B cell (primary cell): ENCODE measurements at regions not wholly inside any gene's neighbourhood (a gene's known extent, or its start where the extent isn't known, plus 50 kb on each side); places are given as distances from the start of the nearest gene placed in this dataset.

Experiments used
- ATAC-seq: fragments of 200-7000 bp; cut with Tn5 transposase; one replicate; pipeline ENCODE4 v1.10.0; 2021; ENCODE audit warnings: low read depth, mild to moderate bottlenecking, moderate number of reproducible peaks, moderate library complexity
- CTCF ChIA-PET: fragments of 350-600 bp; sonication (Branson Sonifier 250); formaldehyde crosslinking; loops from one replicate; lab custom pipeline; 2021; ENCODE audit warnings: antibody characterized with exemption, inconsistent platforms; lab: Charles Lee
- POLR2A ChIA-PET: fragments of 350-600 bp; sonication (Branson Sonifier 250); formaldehyde crosslinking; loops from one replicate; lab custom pipeline; 2021; ENCODE audit warnings: antibody characterized with exemption; lab: Charles Lee
- DNase-seq: peaks from one replicate; pipeline ENCODE4 v3.0.0; 2013
- H2AFZ ChIP-seq: 2 replicates; pipeline ENCODE4 v1.6.1; 2012; ENCODE audit warnings: mild to moderate bottlenecking, low read depth, low read length; ENCODE audit not compliant: insufficient read depth, poor library complexity, severe bottlenecking
- H3K27ac ChIP-seq, 2 donors: 1 replicate in 1 of 2; 2 replicates in 1 of 2; pipeline ENCODE4 v1.5.1; 2012 to 2013; ENCODE audit warnings: low read length in 2 of 2, mild to moderate bottlenecking in 2 of 2, moderate library complexity in 1 of 2
- H3K27me3 ChIP-seq, 4 experiments: fragments of 200-600 bp in 1 of 4; sonication (generic) in 1 of 4; replicated peaks in 1 of 4; 1 replicate in 2 of 4; 2 replicates in 2 of 4; pipeline versions ENCODE4 v1.6.1 to v1.7.0; 2013 to 2016; ENCODE audit warnings: low read length in 3 of 4, mild to moderate bottlenecking in 2 of 4, mixed read lengths in 1 of 4, moderate library complexity in 1 of 4; ENCODE audit not compliant: insufficient read depth in 4 of 4, control insufficient read depth in 3 of 4; ENCODE audit errors: control extremely low read depth in 1 of 4
- H3K36me3 ChIP-seq, 2 experiments: replicated peaks in 1 of 2; 1 replicate in 1 of 2; 2 replicates in 1 of 2; pipeline versions ENCODE4 v1.6.1 to v1.7.1; 2013; ENCODE audit warnings: low read length in 1 of 2; ENCODE audit not compliant: insufficient read depth in 2 of 2, control insufficient read depth in 1 of 2; ENCODE audit errors: control extremely low read depth in 1 of 2, extremely low read depth in 1 of 2
- H3K4me1 ChIP-seq, 2 donors: fragments of 200-600 bp in 1 of 2; sonication (generic) in 1 of 2; 1 replicate in 1 of 2; 2 replicates in 1 of 2; pipeline versions ENCODE4 v1.5.1 to v1.6.1; 2013 to 2017; ENCODE audit warnings: low read length in 2 of 2; ENCODE audit not compliant: control insufficient read depth in 2 of 2, insufficient read depth in 2 of 2
- H3K4me2 ChIP-seq: replicated peaks from 2 replicates; pipeline ENCODE3; 2012; ENCODE audit warnings: mild to moderate bottlenecking, low read depth, low read length; ENCODE audit not compliant: poor library complexity, severe bottlenecking
- H3K4me3 ChIP-seq, 5 experiments: fragments of 200-600 bp in 1 of 5; sonication (generic) in 1 of 5; 1 replicate in 3 of 5; 2 replicates in 2 of 5; pipeline versions ENCODE4 v1.5.1 to v1.7.0; 2011 to 2016; ENCODE audit warnings: low read length in 4 of 5, mild to moderate bottlenecking in 4 of 5, low read depth in 2 of 5, control low read depth in 1 of 5, moderate library complexity in 1 of 5; ENCODE audit not compliant: insufficient read depth in 1 of 5; ENCODE audit errors: control extremely low read depth in 1 of 5, extremely low read depth in 1 of 5
- H3K79me2 ChIP-seq: fragments of 200-600 bp; sonication (generic); one replicate; pipeline ENCODE4 v1.6.0; 2016; ENCODE audit warnings: low read length; ENCODE audit not compliant: control insufficient read depth, insufficient read depth
- H3K9ac ChIP-seq: fragments of 200-600 bp; sonication (generic); 2 replicates; pipeline ENCODE4 v1.6.1; 2017; ENCODE audit warnings: mild to moderate bottlenecking, low read length, moderate library complexity
- H3K9me3 ChIP-seq, 3 donors: one replicate each; pipeline versions ENCODE4 v1.6.1 to v1.7.1; 2013; ENCODE audit warnings: low read length in 2 of 3; ENCODE audit not compliant: control insufficient read depth in 2 of 3, insufficient read depth in 1 of 3; ENCODE audit errors: control extremely low read depth in 1 of 3
- H4K20me1 ChIP-seq: 2 replicates; pipeline ENCODE4 v1.6.0; 2012; ENCODE audit warnings: mild to moderate bottlenecking, low read length; ENCODE audit not compliant: insufficient read depth, control insufficient read depth, poor library complexity, severe bottlenecking
- H3K27ac Mint-ChIP-seq: one replicate; pipeline ENCODE4 v1.8.0; 2021; ENCODE audit warnings: mixed read lengths
- H3K27me3 Mint-ChIP-seq: one replicate; pipeline ENCODE4 v1.8.0; 2021; ENCODE audit warnings: mixed read lengths
- H3K4me1 Mint-ChIP-seq: one replicate; pipeline ENCODE4 v1.8.0; 2021; ENCODE audit warnings: mixed read lengths
- H3K4me3 Mint-ChIP-seq: one replicate; pipeline ENCODE4 v1.8.0; 2021; ENCODE audit warnings: mixed read lengths
- H3K9me3 Mint-ChIP-seq: one replicate; pipeline ENCODE4 v1.8.0; 2022; ENCODE audit warnings: mixed read lengths; ENCODE audit not compliant: insufficient read depth
- EZH2 ChIP-seq: IDR thresholded peaks from 2 replicates; pipeline ENCODE4 v1.6.1; 2012; ENCODE audit warnings: borderline replicate concordance, low read depth, mild to moderate bottlenecking, moderate library complexity, low read length; ENCODE audit not compliant: insufficient read depth, poor library complexity, severe bottlenecking
- WGBS: methylation state at CpG from one replicate; pipeline ENCODE4 v1.1.5; 2013; ENCODE audit warnings: missing lambda C conversion rate; ENCODE audit not compliant: insufficient coverage; 5-methylcytosine and 5-hydroxymethylcytosine counted together
- intact Hi-C: fragments of 100-400 bp; cut with micrococcal nuclease; formaldehyde crosslinking; loops from one replicate; pipeline ENCODE4 v1.10.0; 2022
- TF ChIP-seq, protein P1 (sequence below): fragments of 200-600 bp; IDR thresholded peaks from one replicate; pipeline ENCODE4 v1.8.0; 2022; ENCODE audit warnings: antibody characterized with exemption, mild to moderate bottlenecking

DNA sequence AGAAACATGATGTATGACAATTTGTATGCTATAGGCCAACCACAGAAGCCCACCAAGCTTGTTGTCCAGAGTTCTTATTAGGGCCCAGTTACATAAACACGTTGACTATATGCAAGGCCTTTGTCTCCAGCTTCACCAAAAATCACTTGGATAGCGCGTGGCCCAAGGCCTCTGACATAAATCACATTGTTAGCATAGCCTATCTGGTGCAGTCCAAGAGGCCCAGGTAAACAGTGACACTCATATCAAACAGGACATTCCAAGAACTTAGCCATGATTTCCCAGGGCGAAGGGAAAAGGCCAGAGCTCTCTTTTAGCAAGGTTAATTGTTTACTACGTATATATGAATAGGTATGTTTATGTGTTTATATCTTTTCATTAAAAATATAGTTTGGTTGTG is 337.2 kb upstream of the CELF2 start:
- no peaks in the 10 kb centered on the region for H3K9me3 ChIP-seq
- peaks cover 9% of the 10 kb centered on the region for H3K27me3 Mint-ChIP-seq
- H3K4me1 ChIP-seq, result no peaks in the 10 kb centered on the region
- no peak overlapping the region for H3K27ac ChIP-seq
- ChIA-PET POLR2A (no interaction called here), CTCF (no interaction called here)
- no peak for DNase-seq
- TF ChIP-seq EZH2, result no peak
- TF ChIP-seq, protein P1, sequence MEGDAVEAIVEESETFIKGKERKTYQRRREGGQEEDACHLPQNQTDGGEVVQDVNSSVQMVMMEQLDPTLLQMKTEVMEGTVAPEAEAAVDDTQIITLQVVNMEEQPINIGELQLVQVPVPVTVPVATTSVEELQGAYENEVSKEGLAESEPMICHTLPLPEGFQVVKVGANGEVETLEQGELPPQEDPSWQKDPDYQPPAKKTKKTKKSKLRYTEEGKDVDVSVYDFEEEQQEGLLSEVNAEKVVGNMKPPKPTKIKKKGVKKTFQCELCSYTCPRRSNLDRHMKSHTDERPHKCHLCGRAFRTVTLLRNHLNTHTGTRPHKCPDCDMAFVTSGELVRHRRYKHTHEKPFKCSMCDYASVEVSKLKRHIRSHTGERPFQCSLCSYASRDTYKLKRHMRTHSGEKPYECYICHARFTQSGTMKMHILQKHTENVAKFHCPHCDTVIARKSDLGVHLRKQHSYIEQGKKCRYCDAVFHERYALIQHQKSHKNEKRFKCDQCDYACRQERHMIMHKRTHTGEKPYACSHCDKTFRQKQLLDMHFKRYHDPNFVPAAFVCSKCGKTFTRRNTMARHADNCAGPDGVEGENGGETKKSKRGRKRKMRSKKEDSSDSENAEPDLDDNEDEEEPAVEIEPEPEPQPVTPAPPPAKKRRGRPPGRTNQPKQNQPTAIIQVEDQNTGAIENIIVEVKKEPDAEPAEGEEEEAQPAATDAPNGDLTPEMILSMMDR, result no peak
- no peaks in the 10 kb centered on the region for H4K20me1 ChIP-seq
- H3K4me2 ChIP-seq, result no peak overlapping the region
- no peak overlapping the region for H3K4me3 ChIP-seq
- ATAC-seq, result no peak
- no peaks in the 10 kb centered on the region for H3K9me3 Mint-ChIP-seq
- intact Hi-C loops, result no loop called here
- no peaks in the 10 kb centered on the region for H3K27me3 ChIP-seq
- no peak overlapping the region for H2AFZ ChIP-seq
- H3K4me1 Mint-ChIP-seq, result no peaks in the 10 kb centered on the region
- H3K79me2 ChIP-seq, result no peaks in the 10 kb centered on the region
- no peak overlapping the region for H3K9ac ChIP-seq
- 68% methylated on average over 3 of the region's 5 CpGs for WGBS
- H3K36me3 ChIP-seq, result no peaks in the 10 kb centered on the region
- H3K4me3 Mint-ChIP-seq, result no peak overlapping the region
- H3K27ac Mint-ChIP-seq, result no peak overlapping the region

DNA sequence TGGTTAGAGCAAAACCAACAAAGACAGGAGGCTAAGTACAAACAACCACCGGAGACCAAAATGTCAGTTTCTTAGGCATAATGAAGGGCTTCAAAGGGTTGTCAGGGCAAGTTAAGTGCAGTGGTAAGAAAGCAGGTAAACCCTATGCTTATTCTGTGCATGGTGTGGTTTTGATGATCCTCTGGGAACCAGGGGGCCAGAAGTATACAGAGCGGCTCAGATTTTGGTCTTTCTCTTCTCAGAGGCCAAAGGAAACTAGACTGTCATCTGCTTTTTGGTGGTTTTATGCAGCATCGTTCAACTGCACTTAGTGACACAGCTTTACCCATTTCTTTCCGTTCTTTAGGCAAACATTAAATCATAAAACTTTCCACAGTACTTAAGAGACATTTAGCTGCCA is 332.7 kb upstream of the CELF2 start:
- no peak overlapping the region for H3K4me3 Mint-ChIP-seq
- no peak overlapping the region for H3K9ac ChIP-seq
- no peak overlapping the region for H3K4me2 ChIP-seq
- H3K36me3 ChIP-seq, result no peaks in the 10 kb centered on the region
- no peak overlapping the region for H3K27ac ChIP-seq
- ChIA-PET CTCF (no interaction called here), POLR2A (no interaction called here)
- H2AFZ ChIP-seq, result no peak overlapping the region
- H3K9me3 ChIP-seq, result no peaks in the 10 kb centered on the region
- H3K4me1 ChIP-seq, result no peaks in the 10 kb centered on the region
- no peaks in the 10 kb centered on the region for H3K4me1 Mint-ChIP-seq
- intact Hi-C loops, result no loop called here
- H3K27me3 Mint-ChIP-seq, result peaks cover 11% of the 10 kb centered on the region
- H4K20me1 ChIP-seq, result no peaks in the 10 kb centered on the region
- no peak overlapping the region for H3K4me3 ChIP-seq
- 73% methylated on average over 2 of the region's 4 CpGs for WGBS
- ATAC-seq (no peak), DNase-seq (no peak)
- no peaks in the 10 kb centered on the region for H3K79me2 ChIP-seq
- TF ChIP-seq, protein P1, result no peak
- TF ChIP-seq EZH2, result no peak
- no peaks in the 10 kb centered on the region for H3K27me3 ChIP-seq
- no peak overlapping the region for H3K27ac Mint-ChIP-seq
- no peaks in the 10 kb centered on the region for H3K9me3 Mint-ChIP-seq
